HG03159 (cell line): ENCODE measurements at regions not wholly inside any gene's neighbourhood (a gene's known extent, or its start where the extent isn't known, plus 50 kb on each side); places are given as distances from the start of the nearest gene placed in this dataset.
"Not testable (repeated sequence)": the region's sequence is repeated elsewhere in the genome, so short reads cannot be mapped to it uniquely, and the experiment has no call there.

Source experiments
- ATAC-seq: cut with Tn5 transposase; IDR thresholded peaks from one replicate; pipeline ENCODE4 v1.9.1; 2021; ENCODE audit warnings: mild to moderate bottlenecking, moderate library complexity; ENCODE audit not compliant: unreplicated experiment

- no peak for ATAC-seq
Observed at GRCh38 chr2:128414351-128414750, 95.7 kb upstream of the HS6ST1 start.

GRCh38 chr2:128414946-128415778 lies 96.5 kb upstream of the HS6ST1 start:
- no peak for ATAC-seq

- no peak for ATAC-seq
Observed at GRCh38 chr2:128415779-128416061, 97.1 kb upstream of the HS6ST1 start.

- ATAC-seq, result no peak
Observed at GRCh38 chr2:128416109-128416785, 97.6 kb upstream of the HS6ST1 start.

GRCh38 chr2:128416806-128417205 lies 98.1 kb upstream of the HS6ST1 start:
- ATAC-seq, result no peak

- not testable (repeated sequence) for ATAC-seq
Observed at GRCh38 chr2:128417264-128417663, 98.6 kb upstream of the HS6ST1 start.

GRCh38 chr2:128420131-128420530 lies 101.5 kb upstream of the HS6ST1 start:
- ATAC-seq, result no peak

- no peak for ATAC-seq
Observed at GRCh38 chr2:128420776-128421175, 102.1 kb upstream of the HS6ST1 start.

GRCh38 chr2:128421286-128421685 lies 102.6 kb upstream of the HS6ST1 start:
- ATAC-seq, result no peak

GRCh38 chr2:128421861-128422311 lies 103.2 kb upstream of the HS6ST1 start:
- no peak for ATAC-seq

- ATAC-seq, result no peak
Observed at GRCh38 chr2:128422571-128422970, 103.9 kb upstream of the HS6ST1 start.

- ATAC-seq, result no peak
Observed at GRCh38 chr2:128423788-128424165, 105.1 kb upstream of the HS6ST1 start.

GRCh38 chr2:128424406-128425171 lies 105.9 kb upstream of the HS6ST1 start:
- no peak for ATAC-seq

GRCh38 chr2:128425216-128425615 lies 106.5 kb upstream of the HS6ST1 start:
- ATAC-seq, result no peak

GRCh38 chr2:128425731-128426620 lies 107.3 kb upstream of the HS6ST1 start:
- no peak for ATAC-seq

GRCh38 chr2:128427413-128427755 lies 108.7 kb upstream of the HS6ST1 start:
- no peak for ATAC-seq

- no peak for ATAC-seq
Observed at GRCh38 chr2:128428415-128428814, 109.7 kb upstream of the HS6ST1 start.

- ATAC-seq, result no peak
Observed at GRCh38 chr2:128432423-128432822, 113.8 kb upstream of the HS6ST1 start.

- no peak for ATAC-seq
Observed at GRCh38 chr2:128433911-128434550, 115.4 kb upstream of the HS6ST1 start.
